H9 (cell line): ENCODE measurements at regions not wholly inside any gene's neighbourhood (a gene's known extent, or its start where the extent isn't known, plus 50 kb on each side); places are given as distances from the start of the nearest gene placed in this dataset.

ENCODE experiments used
- DNase-seq: peaks from one replicate; pipeline ENCODE4 v3.0.0-alpha.2; 2017
- H2AFZ ChIP-seq: one replicate; pipeline ENCODE4 v1.6.1; 2013; ENCODE audit warnings: mild to moderate bottlenecking, low read length, control low read depth, moderate library complexity
- H2AK5ac ChIP-seq: 2 replicates; pipeline ENCODE4 v1.6.1; 2013; ENCODE audit warnings: low read length, control low read depth, mixed read lengths; ENCODE audit not compliant: insufficient read length
- H2BK120ac ChIP-seq: one replicate; pipeline ENCODE4 v1.6.1; 2013; ENCODE audit warnings: low read depth, mild to moderate bottlenecking, low read length, control low read depth, inconsistent platforms; ENCODE audit not compliant: poor library complexity, severe bottlenecking
- H2BK12ac ChIP-seq: 2 replicates; pipeline ENCODE4 v1.6.1; 2013; ENCODE audit warnings: low read length, control low read depth, mixed read lengths, low read depth; ENCODE audit not compliant: insufficient read length
- H2BK15ac ChIP-seq: 2 replicates; pipeline ENCODE4 v1.6.1; 2013; ENCODE audit warnings: low read depth, low read length, control low read depth
- H2BK20ac ChIP-seq: one replicate; pipeline ENCODE4 v1.6.1; 2013; ENCODE audit warnings: low read depth, mild to moderate bottlenecking, low read length, control low read depth, inconsistent platforms; ENCODE audit not compliant: poor library complexity, severe bottlenecking
- H2BK5ac ChIP-seq: 2 replicates; pipeline ENCODE4 v1.6.1; 2013; ENCODE audit warnings: low read length, control low read depth, mixed read lengths; ENCODE audit not compliant: insufficient read length
- H3K14ac ChIP-seq: 2 replicates; pipeline ENCODE4 v1.6.1; 2013; ENCODE audit warnings: low read length, control low read depth; ENCODE audit not compliant: insufficient read depth
- H3K18ac ChIP-seq: 2 replicates; pipeline ENCODE4 v1.6.1; 2013; ENCODE audit warnings: low read depth, mild to moderate bottlenecking, mixed read lengths, low read length, control low read depth; ENCODE audit not compliant: insufficient read length
- H3K23ac ChIP-seq: 2 replicates; pipeline ENCODE4 v1.6.1; 2013; ENCODE audit warnings: low read length, control low read depth, mixed read lengths, low read depth; ENCODE audit not compliant: insufficient read length
- H3K23me2 ChIP-seq: 2 replicates; pipeline ENCODE4 v1.6.1; 2013; ENCODE audit warnings: low read depth, mild to moderate bottlenecking, mixed read lengths, low read length, control low read depth; ENCODE audit not compliant: insufficient read length, poor library complexity, severe bottlenecking
- H3K27ac ChIP-seq: 2 replicates; pipeline ENCODE4 v1.5.1; 2013; ENCODE audit warnings: low read length, control low read depth, mixed read lengths, low read depth; ENCODE audit not compliant: insufficient read length
- H3K27me3 ChIP-seq: 2 replicates; pipeline ENCODE4 v1.6.1; 2013; ENCODE audit warnings: low read length, control low read depth, inconsistent platforms; ENCODE audit not compliant: insufficient read depth
- H3K4ac ChIP-seq: 2 replicates; pipeline ENCODE4 v1.6.1; 2013; ENCODE audit warnings: low read depth, mild to moderate bottlenecking, control low read depth, inconsistent platforms, low read length, moderate library complexity
- H3K4me1 ChIP-seq: 2 replicates; pipeline ENCODE4 v1.6.1; 2013; ENCODE audit warnings: low read length, control low read depth, inconsistent platforms; ENCODE audit not compliant: insufficient read depth
- H3K4me2 ChIP-seq: 2 replicates; pipeline ENCODE4 v1.6.1; 2013; ENCODE audit warnings: low read length, control low read depth, mixed read lengths; ENCODE audit not compliant: insufficient read length, insufficient read depth
- H3K56ac ChIP-seq: 2 replicates; pipeline ENCODE4 v1.6.1; 2013; ENCODE audit warnings: low read depth, mild to moderate bottlenecking, mixed read lengths, low read length, control low read depth; ENCODE audit not compliant: insufficient read length
- H3K79me1 ChIP-seq: 2 replicates; pipeline ENCODE4 v1.6.1; 2013; ENCODE audit warnings: low read depth, mild to moderate bottlenecking, moderate library complexity, low read length, control low read depth, inconsistent platforms; ENCODE audit not compliant: insufficient read depth, poor library complexity, severe bottlenecking
- H3K79me2 ChIP-seq: 2 replicates; pipeline ENCODE4 v1.6.1; 2013; ENCODE audit warnings: low read length, control low read depth, inconsistent platforms; ENCODE audit not compliant: insufficient read depth
- H3K9ac ChIP-seq: 2 replicates; pipeline ENCODE4 v1.6.1; 2013; ENCODE audit warnings: low read length, control low read depth, mixed read lengths; ENCODE audit not compliant: insufficient read length; ENCODE audit errors: extremely low read depth
- H3K9me3 ChIP-seq: one replicate; pipeline ENCODE4 v1.6.1; 2013; ENCODE audit warnings: low read depth, low read length, inconsistent platforms; ENCODE audit not compliant: control insufficient read depth
- H3T11ph ChIP-seq: one replicate; pipeline ENCODE4 v1.6.1; 2013; ENCODE audit warnings: mild to moderate bottlenecking, low read length, control low read depth, inconsistent platforms
- H4K20me1 ChIP-seq: one replicate; pipeline ENCODE4 v1.6.1; 2013; ENCODE audit not compliant: control insufficient read depth, insufficient read length, insufficient read depth
- H4K5ac ChIP-seq: 2 replicates; pipeline ENCODE4 v1.6.1; 2013; ENCODE audit warnings: low read depth, mild to moderate bottlenecking, mixed read lengths, low read length, control low read depth; ENCODE audit not compliant: insufficient read length
- H4K8ac ChIP-seq: replicated peaks from 2 replicates; pipeline ENCODE4 v1.6.1; 2013; ENCODE audit warnings: low read length, control low read depth, mixed read lengths, low read depth; ENCODE audit not compliant: insufficient read length
- H4K91ac ChIP-seq: 2 replicates; pipeline ENCODE4 v1.6.1; 2013; ENCODE audit warnings: low read depth, mild to moderate bottlenecking, moderate library complexity, mixed read lengths, low read length, control low read depth; ENCODE audit not compliant: insufficient read length
- H3K27ac Mint-ChIP-seq, 3 experiments: 2 replicates in 2 of 3; 3 replicates in 1 of 3; pipeline ENCODE4 v1.8.0; 2020 to 2021; ENCODE audit warnings: mixed read lengths in 3 of 3, mild to moderate bottlenecking in 1 of 3, moderate library complexity in 1 of 3
- H3K27me3 Mint-ChIP-seq: 2 replicates; pipeline ENCODE4 v1.8.0; 2021; ENCODE audit warnings: low read depth, mild to moderate bottlenecking, moderate library complexity, mixed read lengths
- H3K36me3 Mint-ChIP-seq, 3 experiments: 2 replicates in 2 of 3; 3 replicates in 1 of 3; pipeline ENCODE4 v1.8.0; 2020 to 2021; ENCODE audit warnings: low read depth in 3 of 3, mixed read lengths in 3 of 3; ENCODE audit not compliant: insufficient read depth in 1 of 3
- H3K4me1 Mint-ChIP-seq, 2 experiments: 2 replicates each; pipeline ENCODE4 v1.8.0; 2020; ENCODE audit warnings: mixed read lengths in 2 of 2
- H3K4me3 Mint-ChIP-seq, 2 experiments: 2 replicates in 1 of 2; 3 replicates in 1 of 2; pipeline ENCODE4 v1.8.0; 2020 to 2021; ENCODE audit warnings: mild to moderate bottlenecking in 2 of 2, mixed read lengths in 2 of 2, moderate library complexity in 1 of 2
- H3K9me3 Mint-ChIP-seq, 2 experiments: 2 replicates in 1 of 2; 3 replicates in 1 of 2; pipeline ENCODE4 v1.8.0; 2020; ENCODE audit warnings: mild to moderate bottlenecking in 2 of 2, mixed read lengths in 2 of 2, moderate library complexity in 1 of 2
- CTCF ChIP-seq: fragments of 200-600 bp; sonication (generic); conservative IDR thresholded peaks from 3 replicates; pipeline ENCODE4 v1.8.0; 2021; ENCODE audit warnings: antibody characterized with exemption, mild to moderate bottlenecking
- WGBS: extraction: QIAGEN DNeasy Blood & Tissue Kit; methylation state at CpG from one replicate; pipeline ENCODE4 v1.1.7; 2013; ENCODE audit warnings: missing lambda C conversion rate, low lambda C conversion rate, mixed read lengths; ENCODE audit not compliant: insufficient read length; ENCODE audit errors: extremely low coverage; 5-methylcytosine and 5-hydroxymethylcytosine counted together

GRCh38 chr12:25386831-25387731, 136.4 kb upstream of the KRAS start:
- Histone ChIP-seq H4K91ac (no peak overlapping the region), H3K79me2 (no peaks in the 10 kb centered on the region), H4K20me1 (no peaks in the 10 kb centered on the region), H2AFZ (no peak overlapping the region), H3K9me3 (no peaks in the 10 kb centered on the region), H3K4ac (no peak overlapping the region), H4K8ac (no peak overlapping the region), H4K5ac (no peak overlapping the region), H2BK120ac (no peak overlapping the region), H3K4me1 (peaks cover 4% of the 10 kb centered on the region; the same call in 1 of the 2 replicates), H3K4me2 (peak overlapping the region; percentile 85), H3K18ac (no peak overlapping the region), H3K27ac (no peak overlapping the region), H2BK20ac (no peak overlapping the region), H3K79me1 (no peaks in the 10 kb centered on the region), H2BK15ac (no peak overlapping the region), H3K9ac (peak overlapping the region; percentile 39), H2AK5ac (no peak overlapping the region), H3K23ac (no peak overlapping the region), H3T11ph (no peak overlapping the region), H3K27me3 (no peaks in the 10 kb centered on the region; the same call in 1 of the 2 replicates), H3K56ac (no peak overlapping the region), H3K14ac (peak overlapping the region; percentile 44; the same call in 1 of the 2 replicates), H2BK12ac (no peak overlapping the region), H3K23me2 (peaks cover 17% of the 10 kb centered on the region), H2BK5ac (no peak overlapping the region)
- no peaks in the 10 kb centered on the region; a peak in 1 of 5 replicates for H3K9me3 Mint-ChIP-seq
- peak; percentile 80 for DNase-seq
- no CpG with 5 or more reads among the region's 22 CpGs for WGBS
- H3K36me3 Mint-ChIP-seq = no peaks in the 10 kb centered on the region; a peak in 2 of 7 replicates
- H3K27ac Mint-ChIP-seq = peak overlapping the region in 2 of 3 experiments; percentile 54 to 87; a peak in 3 of 7 replicates
- H3K4me3 Mint-ChIP-seq = peak overlapping the region; percentile 85 to 98
- H3K27me3 Mint-ChIP-seq = peaks cover 27% of the 10 kb centered on the region
- peak; percentile 90 for TF ChIP-seq CTCF
- H3K4me1 Mint-ChIP-seq = peaks cover 15 to 18% of the 10 kb centered on the region in 2 experiments
